Activated B cell treated with CpG ODN at 0.5 μM for 24 hours (primary cell): ENCODE measurements at regions not wholly inside any gene's neighbourhood (a gene's known extent, or its start where the extent isn't known, plus 50 kb on each side); places are given as distances from the start of the nearest gene placed in this dataset.
A peak's percentile ranks its signal among the peaks of the same experiment; 100 is the strongest.

Source experiments
- ATAC-seq: fragments of 200-7000 bp; cut with Tn5 transposase; one replicate; pipeline ENCODE4 v1.10.0; 2021; ENCODE audit warnings: low read depth, mild to moderate bottlenecking, moderate library complexity
- CTCF ChIA-PET: fragments of 350-600 bp; sonication (Branson Sonifier 250); formaldehyde crosslinking; loops from one replicate; lab custom pipeline; 2021; ENCODE audit warnings: antibody characterized with exemption; lab: Charles Lee
- POLR2A ChIA-PET: fragments of 350-600 bp; sonication (Branson Sonifier 250); formaldehyde crosslinking; loops from one replicate; lab custom pipeline; 2021; ENCODE audit warnings: antibody characterized with exemption; lab: Charles Lee
- DNase-seq: peaks from one replicate; pipeline ENCODE4 v3.0.0; 2022
- H3K27ac Mint-ChIP-seq: one replicate; pipeline ENCODE4 v1.8.0; 2020; ENCODE audit warnings: mixed read lengths
- H3K27me3 Mint-ChIP-seq: one replicate; pipeline ENCODE4 v1.8.0; 2021; ENCODE audit warnings: mixed read lengths
- H3K36me3 Mint-ChIP-seq: one replicate; pipeline ENCODE4 v1.8.0; 2021; ENCODE audit warnings: low read depth, mixed read lengths
- H3K4me1 Mint-ChIP-seq: one replicate; pipeline ENCODE4 v1.8.0; 2021; ENCODE audit warnings: mixed read lengths
- H3K4me3 Mint-ChIP-seq: one replicate; pipeline ENCODE4 v1.8.0; 2020; ENCODE audit warnings: mild to moderate bottlenecking, mixed read lengths
- H3K9me3 Mint-ChIP-seq: one replicate; pipeline ENCODE4 v1.8.0; 2020; ENCODE audit warnings: mixed read lengths
- intact Hi-C: fragments of 100-400 bp; cut with micrococcal nuclease; formaldehyde crosslinking; loops from one replicate; pipeline ENCODE4 v1.15.1; 2024
- TF ChIP-seq, protein P1 (sequence below): fragments of 200-600 bp; IDR thresholded peaks from one replicate; pipeline ENCODE4 v1.8.0; 2022; ENCODE audit warnings: antibody characterized with exemption, mild to moderate bottlenecking

DNA sequence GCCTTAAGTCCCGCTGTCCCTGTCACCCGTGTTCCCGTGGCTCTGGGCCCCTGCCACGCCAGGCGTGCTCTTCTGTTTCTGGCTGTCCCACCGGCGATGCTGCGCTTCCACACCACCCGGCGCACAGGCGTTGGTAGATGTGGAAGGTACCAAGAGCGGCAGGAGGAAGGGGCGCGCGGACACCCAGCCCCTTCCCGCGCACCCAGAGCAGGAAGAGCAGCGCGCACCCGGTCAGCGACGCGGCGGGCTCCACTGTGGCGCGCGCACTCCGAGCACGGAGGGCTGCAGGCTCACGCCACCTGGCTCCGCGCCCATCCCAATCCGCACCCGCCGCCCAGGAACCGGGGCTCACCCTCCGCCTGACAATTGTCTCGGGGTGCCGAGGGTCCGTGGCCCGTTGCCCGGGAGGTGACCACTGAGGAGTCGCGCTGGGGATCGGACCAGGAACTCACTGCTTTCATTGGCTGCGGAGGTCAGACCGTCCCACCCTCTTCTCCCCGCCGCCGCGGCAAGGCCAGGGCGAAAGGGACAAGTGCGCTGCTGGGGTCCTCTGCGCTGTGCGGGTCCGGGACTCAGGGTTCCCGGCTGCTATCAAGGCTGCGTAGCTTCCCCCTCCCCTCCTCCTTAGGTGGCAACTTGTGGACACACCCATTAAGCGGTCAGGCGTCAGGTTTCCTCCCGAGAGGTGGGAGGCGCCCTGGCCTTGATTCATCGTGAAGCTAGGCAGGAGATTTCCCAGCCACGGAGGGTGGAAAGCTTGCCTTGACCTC, 121.6 kb upstream of the ZNF92 start:
- intact Hi-C loops = no loop called here
- peak; percentile 74 for ATAC-seq
- H3K9me3 Mint-ChIP-seq = no peaks in the 10 kb centered on the region
- POLR2A ChIA-PET = no interaction called here
- H3K4me1 Mint-ChIP-seq = peaks cover 9% of the 10 kb centered on the region
- H3K27me3 Mint-ChIP-seq = peaks cover 12% of the 10 kb centered on the region
- H3K36me3 Mint-ChIP-seq = no peaks in the 10 kb centered on the region
- H3K27ac Mint-ChIP-seq = no peak overlapping the region
- H3K4me3 Mint-ChIP-seq = peak overlapping the region; percentile 84
- no peak for DNase-seq
- TF ChIP-seq, protein P1, sequence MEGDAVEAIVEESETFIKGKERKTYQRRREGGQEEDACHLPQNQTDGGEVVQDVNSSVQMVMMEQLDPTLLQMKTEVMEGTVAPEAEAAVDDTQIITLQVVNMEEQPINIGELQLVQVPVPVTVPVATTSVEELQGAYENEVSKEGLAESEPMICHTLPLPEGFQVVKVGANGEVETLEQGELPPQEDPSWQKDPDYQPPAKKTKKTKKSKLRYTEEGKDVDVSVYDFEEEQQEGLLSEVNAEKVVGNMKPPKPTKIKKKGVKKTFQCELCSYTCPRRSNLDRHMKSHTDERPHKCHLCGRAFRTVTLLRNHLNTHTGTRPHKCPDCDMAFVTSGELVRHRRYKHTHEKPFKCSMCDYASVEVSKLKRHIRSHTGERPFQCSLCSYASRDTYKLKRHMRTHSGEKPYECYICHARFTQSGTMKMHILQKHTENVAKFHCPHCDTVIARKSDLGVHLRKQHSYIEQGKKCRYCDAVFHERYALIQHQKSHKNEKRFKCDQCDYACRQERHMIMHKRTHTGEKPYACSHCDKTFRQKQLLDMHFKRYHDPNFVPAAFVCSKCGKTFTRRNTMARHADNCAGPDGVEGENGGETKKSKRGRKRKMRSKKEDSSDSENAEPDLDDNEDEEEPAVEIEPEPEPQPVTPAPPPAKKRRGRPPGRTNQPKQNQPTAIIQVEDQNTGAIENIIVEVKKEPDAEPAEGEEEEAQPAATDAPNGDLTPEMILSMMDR = no peak
- CTCF ChIA-PET = no interaction called here

GRCh38 chr7:65250697-65251395, 122.8 kb upstream of the ZNF92 start:
- POLR2A ChIA-PET = no interaction called here
- no peak for DNase-seq
- H3K4me1 Mint-ChIP-seq = peaks cover 9% of the 10 kb centered on the region
- TF ChIP-seq, protein P1 = no peak
- H3K27ac Mint-ChIP-seq = no peak overlapping the region
- ATAC-seq = no peak
- CTCF ChIA-PET = no interaction called here
- H3K36me3 Mint-ChIP-seq = no peaks in the 10 kb centered on the region
- H3K4me3 Mint-ChIP-seq = peak overlapping the region; percentile 16
- H3K27me3 Mint-ChIP-seq = peaks cover 12% of the 10 kb centered on the region
- intact Hi-C loops = no loop called here
- no peaks in the 10 kb centered on the region for H3K9me3 Mint-ChIP-seq

DNA sequence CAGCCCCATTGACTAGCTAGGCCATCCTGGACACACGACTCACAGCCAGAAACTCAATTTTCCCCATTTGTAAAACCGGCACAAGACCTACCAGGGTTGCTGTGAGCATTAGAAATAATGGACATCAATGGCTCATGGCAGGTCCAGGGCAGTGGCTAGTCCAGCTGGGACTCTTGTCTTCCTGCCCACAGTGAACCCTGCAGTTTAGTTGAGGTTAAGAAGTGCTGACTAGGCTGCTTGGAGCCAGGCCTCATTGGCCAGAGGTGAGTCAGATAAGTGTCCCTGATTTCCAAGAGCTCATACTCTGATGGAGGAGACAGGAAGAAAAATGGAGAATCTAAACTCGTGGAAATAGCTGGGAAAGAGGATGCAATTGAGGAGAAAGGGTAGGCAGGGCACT, 123.4 kb upstream of the ZNF92 start:
- peaks cover 9% of the 10 kb centered on the region for H3K4me1 Mint-ChIP-seq
- no peak overlapping the region for H3K27ac Mint-ChIP-seq
- no peaks in the 10 kb centered on the region for H3K9me3 Mint-ChIP-seq
- ChIA-PET POLR2A (no interaction called here), CTCF (no interaction called here)
- TF ChIP-seq, protein P1 = no peak
- DNase-seq = no peak
- no peak for ATAC-seq
- intact Hi-C loops = no loop called here
- no peaks in the 10 kb centered on the region for H3K36me3 Mint-ChIP-seq
- H3K4me3 Mint-ChIP-seq = no peak overlapping the region
- peaks cover 12% of the 10 kb centered on the region for H3K27me3 Mint-ChIP-seq

DNA sequence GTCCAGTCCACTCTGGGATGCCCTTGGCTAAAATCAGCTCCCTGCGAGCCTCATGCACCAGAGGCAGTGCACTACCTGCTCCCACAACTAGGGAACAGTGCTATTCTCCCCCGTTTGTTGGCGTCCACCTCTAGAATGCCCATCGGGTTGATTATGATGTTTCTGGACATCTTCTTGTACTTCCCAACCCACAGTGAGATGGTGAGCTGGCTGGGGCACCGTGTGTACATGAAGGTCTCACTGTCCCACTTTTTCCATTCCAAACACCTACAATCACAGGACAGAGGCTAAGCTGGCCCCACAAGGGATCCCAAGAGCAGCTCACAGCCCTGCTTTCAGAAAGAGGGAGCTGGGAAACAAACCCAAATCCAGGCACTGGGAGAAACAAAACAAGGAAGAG, 126.2 kb upstream of the ZNF92 start:
- H3K4me1 Mint-ChIP-seq = peaks cover 7% of the 10 kb centered on the region
- TF ChIP-seq, protein P1 = no peak
- peaks cover 9% of the 10 kb centered on the region for H3K27me3 Mint-ChIP-seq
- DNase-seq = no peak
- no peaks in the 10 kb centered on the region for H3K9me3 Mint-ChIP-seq
- no peak overlapping the region for H3K4me3 Mint-ChIP-seq
- no peaks in the 10 kb centered on the region for H3K36me3 Mint-ChIP-seq
- ChIA-PET CTCF (interaction anchor here (0.9 kb wide), 1 partner anchor 61 kb away, joined by 3 read pairs; no protein-coding TSS in a partner anchor), POLR2A (no interaction called here)
- no peak overlapping the region for H3K27ac Mint-ChIP-seq
- intact Hi-C loops = no loop called here
- ATAC-seq = no peak

DNA sequence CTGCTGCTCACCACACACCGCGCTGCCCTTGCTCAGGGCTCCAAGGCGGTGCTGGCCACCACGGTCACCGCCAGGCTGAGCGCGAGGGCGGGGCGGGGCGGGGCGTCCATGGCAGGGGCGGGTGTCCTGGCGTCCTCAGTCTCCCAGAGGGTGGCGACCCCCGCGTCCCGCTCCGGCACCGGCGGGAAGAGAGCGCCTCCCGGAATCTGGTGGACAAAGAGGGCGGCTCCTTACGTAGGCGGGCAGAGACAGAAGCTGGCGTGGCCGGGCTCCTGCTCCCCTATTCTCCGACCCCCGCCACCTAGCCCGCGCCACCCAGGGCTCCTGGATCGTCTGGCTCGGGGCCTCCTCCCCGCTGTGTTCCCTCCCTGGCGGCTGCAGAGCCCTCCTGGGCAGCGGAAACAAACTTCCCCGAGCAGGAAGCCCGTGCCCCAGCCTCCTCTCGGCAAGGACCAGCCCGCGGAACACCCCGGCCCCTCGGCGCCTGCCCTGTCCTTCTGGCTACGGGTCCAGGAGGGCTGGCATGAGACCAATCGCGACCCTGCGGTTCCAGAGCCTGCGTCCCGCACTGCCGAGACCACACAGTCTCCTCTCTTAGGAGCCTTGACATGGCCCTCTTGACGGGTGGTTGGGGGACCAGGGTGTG, 133.8 kb upstream of the ZNF92 start:
- H3K9me3 Mint-ChIP-seq = no peaks in the 10 kb centered on the region

More for the DNA sequence above, 133.8 kb upstream of the ZNF92 start:
- intact Hi-C loops = no loop called here
- CTCF ChIA-PET = no interaction called here
- DNase-seq (no peak), ATAC-seq (no peak)
- Mint-ChIP-seq H3K36me3 (no peaks in the 10 kb centered on the region), H3K4me3 (peak overlapping the region; percentile 28), H3K27me3 (peaks cover 18% of the 10 kb centered on the region), H3K4me1 (no peaks in the 10 kb centered on the region), H3K27ac (no peak overlapping the region)
- POLR2A ChIA-PET = no interaction called here
- TF ChIP-seq, protein P1 = no peak
